HEK293 (cell line): ENCODE measurements at regions not wholly inside any gene's neighbourhood (a gene's known extent, or its start where the extent isn't known, plus 50 kb on each side); places are given as distances from the start of the nearest gene placed in this dataset.
"Not testable (repeated sequence)": the region's sequence is repeated elsewhere in the genome, so short reads cannot be mapped to it uniquely, and the experiment has no call there.

Source experiments
- HOXA7 ChIP-seq: sonication (generic); formaldehyde crosslinking; IDR thresholded peaks from 2 replicates; pipeline ENCODE4 v1.8.1; 2022; ENCODE audit warnings: missing genetic modification reagents, borderline replicate concordance
- PRDM4 ChIP-seq: fragments of 450-650 bp; formaldehyde crosslinking; IDR thresholded peaks from 2 replicates; pipeline ENCODE4 v1.5.1; 2017; ENCODE audit warnings: missing biosample characterization, missing genetic modification characterization
- SALL2 ChIP-seq: fragments of 450-650 bp; formaldehyde crosslinking; IDR thresholded peaks from 2 replicates; pipeline ENCODE4 v1.5.0; 2017; ENCODE audit warnings: missing biosample characterization, mild to moderate bottlenecking, missing genetic modification characterization, borderline replicate concordance
- TCF7L2 ChIP-seq: IDR thresholded peaks from 2 replicates; pipeline ENCODE4 v1.6.1; 2011; ENCODE audit warnings: low read depth, mild to moderate bottlenecking, inconsistent platforms, low read length, moderate library complexity, borderline replicate concordance
- YY1 ChIP-seq: fragments of 450-650 bp; formaldehyde crosslinking; IDR thresholded peaks from 2 replicates; pipeline ENCODE4 v1.5.1; 2018; ENCODE audit warnings: missing biosample characterization, missing genetic modification characterization
- ZBTB17 ChIP-seq: fragments of 450-650 bp; formaldehyde crosslinking; IDR thresholded peaks from 2 replicates; pipeline ENCODE4 v1.5.1; 2016; ENCODE audit warnings: missing biosample characterization, missing genetic modification characterization
- ZBTB7A ChIP-seq: fragments of 450-650 bp; formaldehyde crosslinking; IDR thresholded peaks from 2 replicates; pipeline ENCODE4 v1.5.1; 2016; ENCODE audit warnings: low read depth, missing biosample characterization, missing genetic modification characterization
- ZNF292 ChIP-seq: fragments of 450-650 bp; formaldehyde crosslinking; IDR thresholded peaks from 2 replicates; pipeline ENCODE4 v1.5.1; 2016; ENCODE audit warnings: low read depth, missing biosample characterization, missing genetic modification characterization, borderline replicate concordance
- ZNF792 ChIP-seq: fragments of 450-650 bp; formaldehyde crosslinking; IDR thresholded peaks from 2 replicates; pipeline ENCODE4 v1.5.1; 2016; ENCODE audit warnings: missing biosample characterization, missing genetic modification characterization
- TF ChIP-seq, protein P1 (sequence below): fragments of 450-650 bp; formaldehyde crosslinking; IDR thresholded peaks from 2 replicates; pipeline ENCODE4 v1.5.1; 2016; ENCODE audit warnings: missing biosample characterization, missing genetic modification characterization
- TF ChIP-seq, protein P2 (sequence below): fragments of 450-650 bp; formaldehyde crosslinking; IDR thresholded peaks from 2 replicates; pipeline ENCODE4 v1.5.1; 2017; ENCODE audit warnings: missing biosample characterization, mild to moderate bottlenecking, missing genetic modification characterization, moderate library complexity
- TF ChIP-seq, protein P3 (sequence below): IDR thresholded peaks from 2 replicates; pipeline ENCODE4 v1.6.1; 2011; ENCODE audit warnings: mild to moderate bottlenecking, low read depth, low read length, borderline replicate concordance

DNA sequence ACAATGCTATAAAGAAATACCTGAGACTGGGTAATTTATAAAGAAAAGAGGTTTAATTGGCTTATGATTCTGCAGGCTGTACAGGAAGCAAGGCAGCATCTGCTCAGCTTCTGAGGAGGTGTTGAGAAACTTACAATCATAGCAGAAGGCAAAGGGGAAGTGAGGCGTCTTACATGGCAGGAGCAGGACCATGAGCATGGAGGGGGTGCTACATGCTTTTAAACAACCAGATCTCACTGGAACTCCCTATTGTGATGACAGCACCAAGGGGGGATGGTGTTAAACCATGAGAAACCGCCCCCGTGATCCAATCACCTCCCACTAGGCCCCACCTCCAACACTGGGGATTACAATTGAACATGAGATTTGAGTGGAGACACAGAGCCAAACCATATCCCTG is 163.7 kb upstream of the SLC38A2 start:
- TF ChIP-seq, protein P1, sequence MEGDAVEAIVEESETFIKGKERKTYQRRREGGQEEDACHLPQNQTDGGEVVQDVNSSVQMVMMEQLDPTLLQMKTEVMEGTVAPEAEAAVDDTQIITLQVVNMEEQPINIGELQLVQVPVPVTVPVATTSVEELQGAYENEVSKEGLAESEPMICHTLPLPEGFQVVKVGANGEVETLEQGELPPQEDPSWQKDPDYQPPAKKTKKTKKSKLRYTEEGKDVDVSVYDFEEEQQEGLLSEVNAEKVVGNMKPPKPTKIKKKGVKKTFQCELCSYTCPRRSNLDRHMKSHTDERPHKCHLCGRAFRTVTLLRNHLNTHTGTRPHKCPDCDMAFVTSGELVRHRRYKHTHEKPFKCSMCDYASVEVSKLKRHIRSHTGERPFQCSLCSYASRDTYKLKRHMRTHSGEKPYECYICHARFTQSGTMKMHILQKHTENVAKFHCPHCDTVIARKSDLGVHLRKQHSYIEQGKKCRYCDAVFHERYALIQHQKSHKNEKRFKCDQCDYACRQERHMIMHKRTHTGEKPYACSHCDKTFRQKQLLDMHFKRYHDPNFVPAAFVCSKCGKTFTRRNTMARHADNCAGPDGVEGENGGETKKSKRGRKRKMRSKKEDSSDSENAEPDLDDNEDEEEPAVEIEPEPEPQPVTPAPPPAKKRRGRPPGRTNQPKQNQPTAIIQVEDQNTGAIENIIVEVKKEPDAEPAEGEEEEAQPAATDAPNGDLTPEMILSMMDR: not testable (repeated sequence)
- TF ChIP-seq TCF7L2; SALL2 (tag by site-specific recombination); ZNF292 (tag by site-specific recombination); ZBTB17 (tag by site-specific recombination); YY1 (tag by site-specific recombination); ZNF792 (tag by site-specific recombination); PRDM4; HOXA7 (CRISPR knock-in tag); ZBTB7A: not testable (repeated sequence)
- TF ChIP-seq, protein P2, sequence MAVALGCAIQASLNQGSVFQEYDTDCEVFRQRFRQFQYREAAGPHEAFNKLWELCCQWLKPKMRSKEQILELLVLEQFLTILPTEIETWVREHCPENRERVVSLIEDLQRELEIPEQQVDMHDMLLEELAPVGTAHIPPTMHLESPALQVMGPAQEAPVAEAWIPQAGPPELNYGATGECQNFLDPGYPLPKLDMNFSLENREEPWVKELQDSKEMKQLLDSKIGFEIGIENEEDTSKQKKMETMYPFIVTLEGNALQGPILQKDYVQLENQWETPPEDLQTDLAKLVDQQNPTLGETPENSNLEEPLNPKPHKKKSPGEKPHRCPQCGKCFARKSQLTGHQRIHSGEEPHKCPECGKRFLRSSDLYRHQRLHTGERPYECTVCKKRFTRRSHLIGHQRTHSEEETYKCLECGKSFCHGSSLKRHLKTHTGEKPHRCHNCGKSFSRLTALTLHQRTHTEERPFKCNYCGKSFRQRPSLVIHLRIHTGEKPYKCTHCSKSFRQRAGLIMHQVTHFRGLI: not testable (repeated sequence)
- TF ChIP-seq, protein P3, sequence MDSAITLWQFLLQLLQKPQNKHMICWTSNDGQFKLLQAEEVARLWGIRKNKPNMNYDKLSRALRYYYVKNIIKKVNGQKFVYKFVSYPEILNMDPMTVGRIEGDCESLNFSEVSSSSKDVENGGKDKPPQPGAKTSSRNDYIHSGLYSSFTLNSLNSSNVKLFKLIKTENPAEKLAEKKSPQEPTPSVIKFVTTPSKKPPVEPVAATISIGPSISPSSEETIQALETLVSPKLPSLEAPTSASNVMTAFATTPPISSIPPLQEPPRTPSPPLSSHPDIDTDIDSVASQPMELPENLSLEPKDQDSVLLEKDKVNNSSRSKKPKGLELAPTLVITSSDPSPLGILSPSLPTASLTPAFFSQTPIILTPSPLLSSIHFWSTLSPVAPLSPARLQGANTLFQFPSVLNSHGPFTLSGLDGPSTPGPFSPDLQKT: not testable (repeated sequence)
